GM18861 (cell line): ENCODE measurements at regions not wholly inside any gene's neighbourhood (a gene's known extent, or its start where the extent isn't known, plus 50 kb on each side); places are given as distances from the start of the nearest gene placed in this dataset.
A peak's percentile ranks its signal among the peaks of the same experiment; 100 is the strongest.

Experiments used
- ATAC-seq: cut with Tn5 transposase; IDR thresholded peaks from one replicate; pipeline ENCODE4 v1.9.1; 2021; ENCODE audit not compliant: unreplicated experiment

- no peak for ATAC-seq
These were observed 110.7 kb upstream of the CLMP start for GRCh38 chr11:123305601-123306375.

- no peak for ATAC-seq
These were observed 109.9 kb upstream of the CLMP start for GRCh38 chr11:123304828-123305466.

GRCh38 chr11:123303924-123304323 lies 108.9 kb upstream of the CLMP start:
- ATAC-seq, result no peak

- peak; percentile 48 for ATAC-seq
These were observed 107.7 kb upstream of the CLMP start for GRCh38 chr11:123302751-123303195.

- no peak for ATAC-seq
These were observed 106.8 kb upstream of the CLMP start for GRCh38 chr11:123301696-123302400.

GRCh38 chr11:123301013-123301591 lies 106.1 kb upstream of the CLMP start:
- ATAC-seq, result no peak

GRCh38 chr11:123299721-123300120 lies 104.7 kb upstream of the CLMP start:
- ATAC-seq, result no peak

- ATAC-seq, result no peak
These were observed 103.7 kb upstream of the CLMP start for GRCh38 chr11:123298488-123299447.

- no peak for ATAC-seq
These were observed 97.6 kb upstream of the CLMP start for GRCh38 chr11:123292647-123293046.

- ATAC-seq, result no peak
These were observed 96.3 kb upstream of the CLMP start for GRCh38 chr11:123291201-123291869.

- ATAC-seq, result no peak
These were observed 91.7 kb upstream of the CLMP start for GRCh38 chr11:123286761-123287160.

- no peak for ATAC-seq
These were observed 91.2 kb upstream of the CLMP start for GRCh38 chr11:123286255-123286654.

- no peak for ATAC-seq
These were observed 89.4 kb upstream of the CLMP start for GRCh38 chr11:123284454-123284853.

GRCh38 chr11:123282597-123282996 lies 87.5 kb upstream of the CLMP start:
- no peak for ATAC-seq

GRCh38 chr11:123273616-123274015 lies 78.6 kb upstream of the CLMP start:
- no peak for ATAC-seq

GRCh38 chr11:123272565-123272964 lies 77.5 kb upstream of the CLMP start:
- ATAC-seq, result no peak

GRCh38 chr11:123268156-123268555 lies 73.1 kb upstream of the CLMP start:
- no peak for ATAC-seq

GRCh38 chr11:123265951-123266350 lies 70.9 kb upstream of the CLMP start:
- no peak for ATAC-seq

GRCh38 chr11:123264431-123264780 lies 69.4 kb upstream of the CLMP start:
- no peak for ATAC-seq
